ENCODE measurements at regions not wholly inside any gene's neighbourhood (a gene's known extent, or its start where the extent isn't known, plus 50 kb on each side); places are given as distances from the start of the nearest gene placed in this dataset.

- no TSS peak for BruUV-seq (replicated peaks)
- no peaks in the 10 kb centered on the region for H4K20me1 ChIP-seq (ENCODE audit: insufficient read depth)
- H3K36me3 ChIP-seq (ENCODE audit: control insufficient read depth in 1 of 2, insufficient read depth in 2 of 2, low read length in 2 of 2): no peaks in the 10 kb centered on the region
- DNase-seq (ENCODE audit: low read depth, low spot score): no peak
- intact Hi-C loops (cut with micrococcal nuclease): no loop called here
- H3K27me3 ChIP-seq (ENCODE audit: insufficient read depth, low read length): no peaks in the 10 kb centered on the region
- ChIA-PET RAD21 (ENCODE audit: low non-redundant PET in 1 of 2, low total read pairs in 2 of 2, uncharacterized antibody in 2 of 2, unreplicated experiment in 2 of 2) (no interaction called here), CTCF (no interaction called here), POLR2A (no interaction called here)
- H3K4me1 ChIP-seq (ENCODE audit: control insufficient read depth in 1 of 2, insufficient read depth in 2 of 2, low read length in 2 of 2): peaks cover 0 to 8% of the 10 kb centered on the region in 2 experiments; a peak in 2 of 4 replicates
- no peak for ATAC-seq
- no peak overlapping the region for H3K27ac ChIP-seq (ENCODE audit: low read depth, low read length)
- no peaks in the 10 kb centered on the region for H3K79me2 ChIP-seq (ENCODE audit: insufficient read depth, low read length)
- 0 out of 2 replicates have a peak overlapping the region, but pooled peaks have one; percentile 5 for H3K4me2 ChIP-seq (ENCODE audit: low read length)
- H3K9me3 ChIP-seq (ENCODE audit: control insufficient read depth in 1 of 2, insufficient read depth in 1 of 2, low read depth in 1 of 2, low read length in 2 of 2): no peaks in the 10 kb centered on the region; a peak in 1 of 4 replicates
- TF ChIP-seq ZBTB33 (IDR thresholded peaks at IDR 0.05; ENCODE audit: extremely low read depth, insufficient replicate concordance, low read length): no peak
- TF ChIP-seq RAD21 (IDR thresholded peaks at IDR 0.05; ENCODE audit: low read depth): no peak
- TF ChIP-seq ATF3 (IDR thresholded peaks at IDR 0.05): no peak
- no peak for TF ChIP-seq POLR2AphosphoS5 (IDR thresholded peaks at IDR 0.05; ENCODE audit: low read depth, low read length)
- TF ChIP-seq CTCF (IDR thresholded peaks at IDR 0.05 in 2 of 3, conservative IDR thresholded peaks at IDR 0.05 in 1 of 3; ENCODE audit: borderline replicate concordance in 1 of 3, insufficient read depth in 1 of 3, low read depth in 2 of 3, low read length in 2 of 3): no peak
- no peak for TF ChIP-seq ZFX (IDR thresholded peaks at IDR 0.05)
- no peak for TF ChIP-seq EGR1 (IDR thresholded peaks at IDR 0.05; ENCODE audit: low read depth)
- TF ChIP-seq SIN3A (IDR thresholded peaks at IDR 0.05; ENCODE audit: low read depth): no peak
- no peak for TF ChIP-seq TCF7L2 (IDR thresholded peaks at IDR 0.05; ENCODE audit: borderline replicate concordance, extremely low read depth, insufficient read depth, insufficient read length)
- no peak for TF ChIP-seq MAX (IDR thresholded peaks at IDR 0.05)
- no peak for TF ChIP-seq REST (IDR thresholded peaks at IDR 0.05; ENCODE audit: low read depth)
- no peak overlapping the region for H3K4me3 ChIP-seq (replicated peaks in 1 of 2; ENCODE audit: low read depth in 1 of 2, low read length in 2 of 2)
- peak overlapping the region; percentile 24 for H2AFZ ChIP-seq (ENCODE audit: low read depth, low read length, poor library complexity, severe bottlenecking)
- no peaks in the 10 kb centered on the region for H3K9me2 ChIP-seq (ENCODE audit: insufficient read depth)
- no peak overlapping the region for H3K9ac ChIP-seq (ENCODE audit: low read length)
These were observed 89.3 kb upstream of the RAP1B start for GRCh38 chr12:68521321-68521839.
